CD4-positive, alpha-beta T cell (primary cell): ENCODE measurements at regions not wholly inside any gene's neighbourhood (a gene's known extent, or its start where the extent isn't known, plus 50 kb on each side); places are given as distances from the start of the nearest gene placed in this dataset.

Source experiments
- ATAC-seq: fragments of 200-7000 bp; cut with Tn5 transposase; one replicate; pipeline ENCODE4 v1.10.0; 2022; ENCODE audit warnings: mild to moderate bottlenecking; ENCODE audit not compliant: poor library complexity
- CTCF ChIA-PET: fragments of 350-600 bp; sonication (Branson Sonifier 250); formaldehyde crosslinking; loops from one replicate; lab custom pipeline; 2021; ENCODE audit warnings: antibody characterized with exemption, inconsistent platforms; lab: Charles Lee
- POLR2A ChIA-PET: fragments of 350-600 bp; sonication (Branson Sonifier 250); formaldehyde crosslinking; loops from one replicate; lab custom pipeline; 2021; ENCODE audit warnings: antibody characterized with exemption, inconsistent platforms; lab: Charles Lee
- DNase-seq, 14 experiments: peaks; one replicate each; pipeline ENCODE4 v3.0.0-alpha.2; 2013 to 2020; ENCODE audit warnings: mixed read lengths in 2 of 14
- H3K27ac ChIP-seq, 2 donors: one replicate each; pipeline versions ENCODE4 v1.5.1 to v1.7.0; 2013; ENCODE audit warnings: low read length in 2 of 2, low read depth in 1 of 2, mild to moderate bottlenecking in 1 of 2
- H3K27me3 ChIP-seq, 2 experiments: 1 replicate in 1 of 2; 2 replicates in 1 of 2; pipeline versions ENCODE4 v1.6.1 to v1.7.0; 2013; ENCODE audit warnings: low read length in 2 of 2, control low read depth in 1 of 2, mild to moderate bottlenecking in 1 of 2, moderate library complexity in 1 of 2; ENCODE audit not compliant: insufficient read depth in 2 of 2, control insufficient read depth in 1 of 2
- H3K36me3 ChIP-seq: one replicate; pipeline ENCODE4 v1.6.1; 2013; ENCODE audit warnings: low read length, control low read depth; ENCODE audit not compliant: insufficient read depth
- H3K4me1 ChIP-seq: one replicate; pipeline ENCODE4 v1.6.1; 2013; ENCODE audit warnings: low read length, control low read depth; ENCODE audit not compliant: insufficient read depth
- H3K4me3 ChIP-seq: one replicate; pipeline ENCODE4 v1.5.1; 2013; ENCODE audit warnings: mild to moderate bottlenecking, low read length, moderate library complexity
- H3K9me3 ChIP-seq, 2 experiments: 1 replicate in 1 of 2; 2 replicates in 1 of 2; pipeline versions ENCODE4 v1.6.1 to v1.7.0; 2013; ENCODE audit warnings: low read length in 2 of 2, mild to moderate bottlenecking in 2 of 2, control low read depth in 1 of 2, moderate library complexity in 1 of 2; ENCODE audit not compliant: control insufficient read depth in 1 of 2, insufficient read depth in 1 of 2
- H3K27ac Mint-ChIP-seq: one replicate; pipeline ENCODE4 v1.8.0; 2020; ENCODE audit warnings: mixed read lengths
- H3K27me3 Mint-ChIP-seq: one replicate; pipeline ENCODE4 v1.8.0; 2021; ENCODE audit warnings: mixed read lengths
- H3K36me3 Mint-ChIP-seq: one replicate; pipeline ENCODE4 v1.8.0; 2021; ENCODE audit warnings: low read depth, mixed read lengths
- H3K4me1 Mint-ChIP-seq: one replicate; pipeline ENCODE4 v1.8.0; 2021; ENCODE audit warnings: low read depth, mixed read lengths
- H3K4me3 Mint-ChIP-seq: one replicate; pipeline ENCODE4 v1.8.0; 2020; ENCODE audit warnings: mild to moderate bottlenecking, mixed read lengths
- H3K9me3 Mint-ChIP-seq: one replicate; pipeline ENCODE4 v1.8.0; 2020; ENCODE audit warnings: mixed read lengths
- intact Hi-C, 2 experiments: fragments of 100-400 bp; cut with DNase I in 1 of 2; cut with micrococcal nuclease in 1 of 2; formaldehyde crosslinking; loops; one replicate each; pipeline versions ENCODE4 v1.15.1 to v1.9.0; 2023 to 2025; cut with DNase I, micrococcal nuclease
- TF ChIP-seq, protein P1 (sequence below): fragments of 200-600 bp; IDR thresholded peaks from one replicate; pipeline ENCODE4 v1.8.0; 2022; ENCODE audit warnings: antibody characterized with exemption, mild to moderate bottlenecking

GRCh38 chr2:52391621-52392020 is 1359.7 kb upstream of the NRXN1 start:
- ATAC-seq, result no peak

GRCh38 chr2:52390651-52391050 is 1358.7 kb upstream of the NRXN1 start:
- Mint-ChIP-seq H3K27me3 (no peaks in the 10 kb centered on the region), H3K9me3 (peaks cover 11% of the 10 kb centered on the region), H3K4me1 (no peaks in the 10 kb centered on the region), H3K4me3 (no peak overlapping the region), H3K36me3 (no peaks in the 10 kb centered on the region), H3K27ac (no peak overlapping the region)
- ChIA-PET POLR2A (no interaction called here), CTCF (no interaction called here)
- DNase-seq, result no peak
- Histone ChIP-seq H3K4me1 (no peaks in the 10 kb centered on the region), H3K4me3 (no peak overlapping the region), H3K27ac (no peak overlapping the region), H3K9me3 (peaks cover 0 to 3% of the 10 kb centered on the region in 2 experiments), H3K27me3 (no peaks in the 10 kb centered on the region), H3K36me3 (no peaks in the 10 kb centered on the region)
- intact Hi-C loops, result no loop called here
- TF ChIP-seq, protein P1, sequence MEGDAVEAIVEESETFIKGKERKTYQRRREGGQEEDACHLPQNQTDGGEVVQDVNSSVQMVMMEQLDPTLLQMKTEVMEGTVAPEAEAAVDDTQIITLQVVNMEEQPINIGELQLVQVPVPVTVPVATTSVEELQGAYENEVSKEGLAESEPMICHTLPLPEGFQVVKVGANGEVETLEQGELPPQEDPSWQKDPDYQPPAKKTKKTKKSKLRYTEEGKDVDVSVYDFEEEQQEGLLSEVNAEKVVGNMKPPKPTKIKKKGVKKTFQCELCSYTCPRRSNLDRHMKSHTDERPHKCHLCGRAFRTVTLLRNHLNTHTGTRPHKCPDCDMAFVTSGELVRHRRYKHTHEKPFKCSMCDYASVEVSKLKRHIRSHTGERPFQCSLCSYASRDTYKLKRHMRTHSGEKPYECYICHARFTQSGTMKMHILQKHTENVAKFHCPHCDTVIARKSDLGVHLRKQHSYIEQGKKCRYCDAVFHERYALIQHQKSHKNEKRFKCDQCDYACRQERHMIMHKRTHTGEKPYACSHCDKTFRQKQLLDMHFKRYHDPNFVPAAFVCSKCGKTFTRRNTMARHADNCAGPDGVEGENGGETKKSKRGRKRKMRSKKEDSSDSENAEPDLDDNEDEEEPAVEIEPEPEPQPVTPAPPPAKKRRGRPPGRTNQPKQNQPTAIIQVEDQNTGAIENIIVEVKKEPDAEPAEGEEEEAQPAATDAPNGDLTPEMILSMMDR, result no peak
- ATAC-seq, result no peak

More at GRCh38 chr2:52391621-52392020, 1359.7 kb upstream of the NRXN1 start:
- intact Hi-C loops, result no loop called here
- Histone ChIP-seq H3K27me3 (no peaks in the 10 kb centered on the region), H3K9me3 (no peaks in the 10 kb centered on the region), H3K36me3 (no peaks in the 10 kb centered on the region), H3K4me1 (no peaks in the 10 kb centered on the region), H3K4me3 (no peak overlapping the region), H3K27ac (no peak overlapping the region)
- Mint-ChIP-seq H3K27ac (no peak overlapping the region), H3K36me3 (no peaks in the 10 kb centered on the region), H3K9me3 (peaks cover 11% of the 10 kb centered on the region), H3K4me3 (no peak overlapping the region), H3K4me1 (no peaks in the 10 kb centered on the region), H3K27me3 (no peaks in the 10 kb centered on the region)
- TF ChIP-seq, protein P1, result no peak
- POLR2A ChIA-PET, result no interaction called here
- CTCF ChIA-PET, result no interaction called here
- no peak for DNase-seq

DNA sequence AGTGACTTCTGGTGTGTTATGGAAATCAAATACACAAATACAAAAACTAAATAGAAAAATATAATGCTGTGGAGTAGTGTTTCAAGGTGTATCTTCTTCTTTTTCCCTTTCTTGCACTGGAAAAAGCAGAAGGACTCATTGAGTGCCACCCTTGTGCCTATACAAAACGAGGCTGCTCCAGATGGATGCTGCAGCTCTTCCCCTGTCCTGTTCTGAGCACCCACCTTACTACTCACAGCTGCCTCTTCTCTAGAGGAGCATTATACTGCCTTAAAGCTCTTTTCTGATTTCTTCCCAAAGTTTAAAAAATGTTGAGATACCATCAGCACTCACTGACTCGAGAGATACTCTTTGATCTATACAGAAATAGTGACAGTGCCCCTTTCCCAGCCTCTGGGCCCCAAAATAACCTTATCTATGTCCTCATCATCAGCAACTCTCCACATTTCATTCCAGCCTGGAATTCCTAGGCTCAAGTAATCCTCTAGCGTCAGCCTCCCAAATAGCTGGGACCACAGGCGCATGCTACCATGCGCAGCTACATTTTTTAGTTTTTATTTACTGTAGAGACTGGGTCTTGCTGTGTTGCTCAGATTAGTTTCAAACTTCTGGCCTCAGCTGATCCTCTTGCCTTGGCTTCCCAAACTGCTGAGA is 1356.1 kb upstream of the NRXN1 start:
- peaks cover 0 to 3% of the 10 kb centered on the region in 2 experiments for H3K9me3 ChIP-seq
- no peak overlapping the region for H3K4me3 ChIP-seq
- no peak overlapping the region for H3K27ac ChIP-seq
- H3K27me3 ChIP-seq, result no peaks in the 10 kb centered on the region
- Mint-ChIP-seq H3K4me1 (no peaks in the 10 kb centered on the region), H3K27ac (no peak overlapping the region), H3K9me3 (peaks cover 6% of the 10 kb centered on the region), H3K4me3 (no peak overlapping the region), H3K36me3 (no peaks in the 10 kb centered on the region), H3K27me3 (no peaks in the 10 kb centered on the region)
- ATAC-seq (no peak), DNase-seq (no peak)
- H3K36me3 ChIP-seq, result no peaks in the 10 kb centered on the region
- CTCF ChIA-PET, result no interaction called here
- TF ChIP-seq, protein P1, result no peak
- intact Hi-C loops, result no loop called here
- POLR2A ChIA-PET, result no interaction called here
- no peaks in the 10 kb centered on the region for H3K4me1 ChIP-seq
